ENCODE measurements at regions not wholly inside any gene's neighbourhood (a gene's known extent, or its start where the extent isn't known, plus 50 kb on each side); places are given as distances from the start of the nearest gene placed in this dataset.
"Not testable (repeated sequence)": the region's sequence is repeated elsewhere in the genome, so short reads cannot be mapped to it uniquely, and the experiment has no call there.

- Histone ChIP-seq H3K27me3 (ENCODE audit: control insufficient read depth, insufficient read depth, low read length) (no peaks in the 10 kb centered on the region), H3K36me3 (ENCODE audit: control insufficient read depth, insufficient read depth, low read length) (no peaks in the 10 kb centered on the region), H3K4me3 (ENCODE audit: low read depth, low read length) (no peak overlapping the region)
- CTCF ChIA-PET: no interaction called here
- TF ChIP-seq CTCF (IDR thresholded peaks at IDR 0.05; ENCODE audit: insufficient read depth, low read depth, low read length): no peak
- DNase-seq (ENCODE audit: low read depth): no peak
- POLR2A ChIA-PET: no interaction called here
Observed at GRCh38 chr13:100951016-100951415, 276.4 kb upstream of the TMTC4 start.

GRCh38 chr13:100948937-100949336 lies 274.3 kb upstream of the TMTC4 start:
- POLR2A ChIA-PET; CTCF ChIA-PET; DNase-seq (ENCODE audit: low read depth); H3K4me3 ChIP-seq (ENCODE audit: low read depth, low read length); H3K27me3 ChIP-seq (ENCODE audit: control insufficient read depth, insufficient read depth, low read length); H3K36me3 ChIP-seq (ENCODE audit: control insufficient read depth, insufficient read depth, low read length): not testable (repeated sequence)

- POLR2A ChIA-PET: no interaction called here
- Histone ChIP-seq H3K36me3 (ENCODE audit: control insufficient read depth, insufficient read depth, low read length) (no peaks in the 10 kb centered on the region), H3K4me3 (ENCODE audit: low read depth, low read length) (no peak overlapping the region), H3K27me3 (ENCODE audit: control insufficient read depth, insufficient read depth, low read length) (no peaks in the 10 kb centered on the region)
- no peak for DNase-seq (ENCODE audit: low read depth)
- CTCF ChIA-PET: no interaction called here
- no peak for TF ChIP-seq CTCF (IDR thresholded peaks at IDR 0.05; ENCODE audit: insufficient read depth, low read depth, low read length)
Observed at GRCh38 chr13:100946588-100946987, 272.0 kb upstream of the TMTC4 start.

- Histone ChIP-seq H3K4me3 (ENCODE audit: low read depth, low read length) (no peak overlapping the region), H3K27me3 (ENCODE audit: control insufficient read depth, insufficient read depth, low read length) (no peaks in the 10 kb centered on the region), H3K36me3 (ENCODE audit: control insufficient read depth, insufficient read depth, low read length) (no peaks in the 10 kb centered on the region)
- no peak for DNase-seq (ENCODE audit: low read depth)
- POLR2A ChIA-PET: no interaction called here
- TF ChIP-seq CTCF (IDR thresholded peaks at IDR 0.05; ENCODE audit: insufficient read depth, low read depth, low read length): no peak
- CTCF ChIA-PET: no interaction called here
Observed at GRCh38 chr13:100944791-100945345, 270.3 kb upstream of the TMTC4 start.

- H3K27me3 ChIP-seq (ENCODE audit: control insufficient read depth, insufficient read depth, low read length): no peaks in the 10 kb centered on the region
- no peaks in the 10 kb centered on the region for H3K36me3 ChIP-seq (ENCODE audit: control insufficient read depth, insufficient read depth, low read length)
- CTCF ChIA-PET: no interaction called here
- DNase-seq (ENCODE audit: low read depth): no peak
- POLR2A ChIA-PET: no interaction called here
- no peak for TF ChIP-seq CTCF (IDR thresholded peaks at IDR 0.05; ENCODE audit: insufficient read depth, low read depth, low read length)
- no peak overlapping the region for H3K4me3 ChIP-seq (ENCODE audit: low read depth, low read length)
Observed at GRCh38 chr13:100942742-100943141, 268.1 kb upstream of the TMTC4 start.

All from BJ (cell line).